CD4-positive, alpha-beta T cell treated with Interleukin-12 subunit alpha and Interleukin-12 subunit beta, for 1 hour (primary cell): ENCODE measurements at regions not wholly inside any gene's neighbourhood (a gene's known extent, or its start where the extent isn't known, plus 50 kb on each side); places are given as distances from the start of the nearest gene placed in this dataset.
"Not testable (repeated sequence)": the region's sequence is repeated elsewhere in the genome, so short reads cannot be mapped to it uniquely, and the experiment has no call there.

ENCODE experiments used
- DNase-seq: peaks from one replicate; pipeline ENCODE4 v3.0.0-alpha.2; 2020

- peak; percentile 44 for DNase-seq
These were observed 136.1 kb upstream of the CLINT1 start for GRCh38 chr5:157994906-157995519.

GRCh38 chr5:157993986-157994691 is 135.2 kb upstream of the CLINT1 start:
- peak; percentile 66 for DNase-seq

GRCh38 chr5:157993201-157993600 is 134.3 kb upstream of the CLINT1 start:
- no peak for DNase-seq

- no peak for DNase-seq
These were observed 131.7 kb upstream of the CLINT1 start for GRCh38 chr5:157990583-157991181.

- DNase-seq: no peak
These were observed 130.4 kb upstream of the CLINT1 start for GRCh38 chr5:157989296-157989695.

GRCh38 chr5:157987259-157987658 is 128.3 kb upstream of the CLINT1 start:
- no peak for DNase-seq

GRCh38 chr5:157986431-157986990 is 127.6 kb upstream of the CLINT1 start:
- DNase-seq: no peak

GRCh38 chr5:157984611-157985010 is 125.7 kb upstream of the CLINT1 start:
- DNase-seq: no peak

GRCh38 chr5:157983906-157984551 is 125.1 kb upstream of the CLINT1 start:
- DNase-seq: no peak

GRCh38 chr5:157978061-157978460 is 119.1 kb upstream of the CLINT1 start:
- DNase-seq: no peak

- no peak for DNase-seq
These were observed 117.5 kb upstream of the CLINT1 start for GRCh38 chr5:157976429-157976828.

- DNase-seq: no peak
These were observed 113.6 kb upstream of the CLINT1 start for GRCh38 chr5:157972579-157972978.

GRCh38 chr5:157971571-157972216 is 112.7 kb upstream of the CLINT1 start:
- no peak for DNase-seq

GRCh38 chr5:157968570-157968969 is 109.6 kb upstream of the CLINT1 start:
- not testable (repeated sequence) for DNase-seq

GRCh38 chr5:157965989-157966388 is 107.0 kb upstream of the CLINT1 start:
- no peak for DNase-seq

GRCh38 chr5:157965040-157965678 is 106.2 kb upstream of the CLINT1 start:
- no peak for DNase-seq

- no peak for DNase-seq
These were observed 104.8 kb upstream of the CLINT1 start for GRCh38 chr5:157963761-157964160.

GRCh38 chr5:157963244-157963643 is 104.3 kb upstream of the CLINT1 start:
- no peak for DNase-seq

- DNase-seq: not testable (repeated sequence)
These were observed 103.7 kb upstream of the CLINT1 start for GRCh38 chr5:157962686-157963085.

- DNase-seq: no peak
These were observed 103.1 kb upstream of the CLINT1 start for GRCh38 chr5:157961896-157962590.

GRCh38 chr5:157961176-157961575 is 102.2 kb upstream of the CLINT1 start:
- DNase-seq: no peak

- DNase-seq: no peak
These were observed 100.4 kb upstream of the CLINT1 start for GRCh38 chr5:157959370-157959769.
